HFF-Myc (cell line): ENCODE measurements at regions not wholly inside any gene's neighbourhood (a gene's known extent, or its start where the extent isn't known, plus 50 kb on each side); places are given as distances from the start of the nearest gene placed in this dataset.

Experiments
- DNase-seq: peaks from one replicate; pipeline ENCODE4 v3.0.0-alpha.2; 2011; ENCODE audit warnings: low read depth; ENCODE audit errors: extremely low read depth
- H3K4me3 ChIP-seq: replicated peaks from 2 replicates; pipeline ENCODE4 v1.5.1; 2011; ENCODE audit warnings: low read depth, mild to moderate bottlenecking, control low read depth, low read length
- TF ChIP-seq, protein P1 (sequence below): IDR thresholded peaks from 2 replicates; pipeline ENCODE4 v1.5.1; 2012; ENCODE audit warnings: mild to moderate bottlenecking, low read depth, low read length, control low read depth; ENCODE audit errors: missing control alignments

DNA sequence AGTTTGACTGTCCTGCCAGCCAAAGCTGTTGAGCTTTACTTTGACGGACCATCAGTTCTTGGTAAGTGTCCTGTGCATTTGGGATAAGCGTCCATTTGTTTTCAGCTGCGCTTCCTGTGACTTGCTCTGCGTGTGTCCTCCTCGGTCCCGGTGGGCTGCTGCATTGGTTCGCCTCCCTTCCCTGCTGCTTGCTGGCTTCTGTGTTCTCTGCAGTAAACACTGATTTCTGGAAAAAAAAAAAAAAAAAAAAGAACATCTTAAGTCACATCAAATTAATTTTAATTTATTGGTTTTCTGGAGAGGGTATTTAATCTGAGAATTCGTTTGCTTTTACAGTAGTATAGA lies 264.1 kb downstream of the SEC23A start:
- DNase-seq = no peak
- no peak overlapping the region for H3K4me3 ChIP-seq
- TF ChIP-seq, protein P1, sequence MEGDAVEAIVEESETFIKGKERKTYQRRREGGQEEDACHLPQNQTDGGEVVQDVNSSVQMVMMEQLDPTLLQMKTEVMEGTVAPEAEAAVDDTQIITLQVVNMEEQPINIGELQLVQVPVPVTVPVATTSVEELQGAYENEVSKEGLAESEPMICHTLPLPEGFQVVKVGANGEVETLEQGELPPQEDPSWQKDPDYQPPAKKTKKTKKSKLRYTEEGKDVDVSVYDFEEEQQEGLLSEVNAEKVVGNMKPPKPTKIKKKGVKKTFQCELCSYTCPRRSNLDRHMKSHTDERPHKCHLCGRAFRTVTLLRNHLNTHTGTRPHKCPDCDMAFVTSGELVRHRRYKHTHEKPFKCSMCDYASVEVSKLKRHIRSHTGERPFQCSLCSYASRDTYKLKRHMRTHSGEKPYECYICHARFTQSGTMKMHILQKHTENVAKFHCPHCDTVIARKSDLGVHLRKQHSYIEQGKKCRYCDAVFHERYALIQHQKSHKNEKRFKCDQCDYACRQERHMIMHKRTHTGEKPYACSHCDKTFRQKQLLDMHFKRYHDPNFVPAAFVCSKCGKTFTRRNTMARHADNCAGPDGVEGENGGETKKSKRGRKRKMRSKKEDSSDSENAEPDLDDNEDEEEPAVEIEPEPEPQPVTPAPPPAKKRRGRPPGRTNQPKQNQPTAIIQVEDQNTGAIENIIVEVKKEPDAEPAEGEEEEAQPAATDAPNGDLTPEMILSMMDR = no peak

DNA sequence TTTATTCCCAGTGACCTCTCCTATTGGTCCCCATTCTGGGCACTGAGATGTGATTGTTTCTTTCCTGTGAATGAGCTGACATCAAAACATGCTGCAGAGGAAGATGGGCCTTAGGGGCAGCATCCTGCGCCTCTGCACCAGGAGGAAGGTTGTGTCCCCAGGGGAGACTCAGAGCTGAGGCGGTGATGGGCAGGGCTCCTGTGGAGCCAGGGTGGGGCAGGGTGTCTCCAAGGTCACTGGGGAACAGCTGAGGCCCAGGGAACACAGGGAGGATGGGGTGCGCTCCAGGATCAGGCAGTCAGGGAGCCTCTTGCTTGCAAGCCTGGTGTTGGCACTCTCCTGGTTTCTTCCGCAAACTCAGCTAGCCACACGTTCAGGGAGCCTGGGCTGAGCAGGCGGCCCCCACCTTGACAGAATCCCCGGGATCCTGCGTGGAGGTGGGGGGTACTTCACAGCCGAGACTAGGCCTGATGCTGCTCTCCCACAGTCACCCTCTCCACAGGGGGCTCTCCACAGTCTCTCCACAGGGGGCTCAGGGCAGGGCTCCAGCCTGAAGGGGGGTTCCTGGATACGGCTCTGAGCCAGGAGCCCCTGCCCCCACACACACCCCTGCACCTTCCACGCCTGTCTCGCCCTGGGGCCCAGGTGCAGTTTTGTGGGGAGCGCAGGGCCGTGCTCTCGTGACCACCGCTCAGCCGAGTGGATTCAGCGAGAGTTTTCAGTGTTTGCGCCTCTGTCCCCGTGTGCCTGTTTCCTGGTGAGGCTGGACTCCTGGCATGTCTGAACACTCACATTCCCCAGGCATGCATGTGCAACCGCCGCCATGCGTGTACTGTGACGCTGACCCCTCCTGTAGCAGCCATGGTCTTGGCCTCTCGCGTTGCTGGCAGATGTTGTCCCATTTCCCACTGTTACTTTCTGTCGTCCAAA lies 264.7 kb downstream of the SEC23A start:
- DNase-seq = no peak
- TF ChIP-seq, protein P1 = no peak
- no peak overlapping the region for H3K4me3 ChIP-seq

DNA sequence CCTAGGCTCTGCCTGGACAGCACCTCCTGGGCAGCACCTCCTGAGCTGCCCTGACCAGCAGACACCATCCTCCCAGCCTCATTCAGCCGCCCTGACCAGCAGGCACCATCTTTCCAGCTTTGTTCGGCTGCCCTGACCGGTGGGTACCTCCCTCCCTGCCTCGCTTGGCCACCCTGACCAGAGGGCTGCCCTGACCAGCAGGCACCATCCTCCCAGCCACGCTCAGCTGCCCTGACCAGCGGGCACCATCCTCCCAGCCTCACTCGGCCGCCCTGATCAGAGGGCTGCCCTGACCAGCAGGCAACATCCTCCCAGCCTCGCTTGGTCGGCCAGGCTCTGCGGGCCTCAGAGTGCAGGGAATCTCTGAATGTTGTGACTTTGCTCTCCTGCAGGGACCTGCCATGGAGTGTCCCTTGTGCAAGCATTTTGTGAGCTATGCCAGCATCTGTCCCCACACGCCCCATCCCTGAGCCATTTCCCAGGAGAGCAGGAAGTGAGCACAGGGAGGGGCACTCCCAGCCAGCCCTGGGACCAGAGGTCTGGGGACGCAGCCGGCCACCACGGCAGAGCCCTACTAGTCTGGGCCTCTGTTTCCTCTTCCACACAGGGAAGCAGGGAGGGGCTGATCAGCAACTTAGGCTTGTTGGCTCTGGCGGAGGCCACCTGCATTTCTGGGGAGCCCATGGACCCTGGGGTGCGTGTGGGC lies 265.5 kb downstream of the SEC23A start:
- no peak overlapping the region for H3K4me3 ChIP-seq
- TF ChIP-seq, protein P1 = no peak
- DNase-seq = no peak

DNA sequence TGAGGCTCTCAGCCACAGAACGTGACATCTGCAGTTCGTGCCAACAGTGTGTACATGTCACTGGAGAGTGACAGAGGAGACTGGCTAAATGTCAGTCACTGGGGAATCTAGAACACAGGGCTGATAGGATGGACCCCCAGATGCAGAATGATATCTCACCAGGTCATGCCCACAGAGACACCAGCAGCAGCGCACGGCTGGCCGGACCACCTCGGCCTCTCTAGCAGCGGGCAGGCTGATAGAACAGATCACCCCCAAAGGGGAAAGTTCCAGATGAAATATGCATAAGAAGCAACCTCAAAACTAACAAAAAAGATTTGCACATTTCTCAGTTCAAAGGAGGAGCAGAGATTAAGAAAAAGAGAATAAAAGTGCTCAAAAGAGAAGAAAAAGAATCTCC lies 266.5 kb downstream of the SEC23A start:
- no peak for DNase-seq
- H3K4me3 ChIP-seq = no peak overlapping the region
- TF ChIP-seq, protein P1 = no peak

DNA sequence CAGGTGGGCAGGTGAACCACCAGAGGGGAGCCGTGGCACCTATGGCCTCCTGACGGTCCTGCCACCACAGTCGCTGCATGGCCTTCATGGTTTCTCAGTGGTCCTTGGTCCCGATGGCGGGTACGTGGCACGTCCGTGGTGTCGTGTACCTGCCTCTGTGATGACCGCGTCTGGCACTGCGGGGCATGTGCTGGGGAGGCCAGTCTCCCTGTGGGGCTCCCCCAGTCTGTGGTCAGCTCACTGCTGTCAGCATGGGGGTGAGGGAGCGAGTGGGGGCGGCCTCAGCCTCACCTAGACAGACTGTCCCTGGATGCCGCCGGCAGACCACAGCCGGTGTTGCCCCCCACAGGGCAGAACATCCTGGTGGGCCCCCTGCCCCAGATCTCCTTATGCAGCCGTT lies 267.2 kb downstream of the SEC23A start:
- TF ChIP-seq, protein P1 = no peak
- DNase-seq = no peak
- no peak overlapping the region for H3K4me3 ChIP-seq

DNA sequence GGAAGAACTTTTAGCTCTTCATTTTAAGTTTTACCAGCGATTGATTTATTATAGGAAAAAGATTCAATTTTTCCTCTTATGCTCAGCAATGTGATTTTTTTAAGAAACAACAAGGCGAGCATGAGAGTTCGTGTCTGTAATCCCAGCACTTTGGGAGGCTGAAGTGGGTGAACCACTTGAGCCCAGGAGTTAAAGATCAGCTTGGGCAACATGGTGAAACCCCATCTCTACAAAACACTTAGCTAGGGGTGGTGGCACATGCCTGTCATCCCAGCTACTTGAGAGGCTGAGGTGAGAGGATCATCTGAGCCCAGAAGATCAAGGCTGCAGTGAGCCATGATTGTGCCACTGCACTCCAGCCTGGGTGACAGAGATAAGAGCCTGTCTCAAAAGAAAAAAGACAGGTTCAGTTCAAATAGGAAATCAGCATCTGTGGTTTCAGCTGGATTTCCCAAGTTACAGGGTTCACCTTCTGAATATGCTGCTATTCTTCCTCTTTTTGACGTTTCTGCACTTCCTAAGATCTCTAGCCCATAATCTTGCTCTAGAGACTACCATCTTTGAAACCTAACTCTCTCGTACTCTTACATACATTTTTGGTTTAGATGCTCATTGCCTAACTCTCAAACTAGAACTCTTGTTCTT lies 274.7 kb downstream of the SEC23A start:
- DNase-seq = no peak
- no peak overlapping the region for H3K4me3 ChIP-seq
- TF ChIP-seq, protein P1 = no peak
